ENCODE measurements at regions not wholly inside any gene's neighbourhood (a gene's known extent, or its start where the extent isn't known, plus 50 kb on each side); places are given as distances from the start of the nearest gene placed in this dataset.

DNA sequence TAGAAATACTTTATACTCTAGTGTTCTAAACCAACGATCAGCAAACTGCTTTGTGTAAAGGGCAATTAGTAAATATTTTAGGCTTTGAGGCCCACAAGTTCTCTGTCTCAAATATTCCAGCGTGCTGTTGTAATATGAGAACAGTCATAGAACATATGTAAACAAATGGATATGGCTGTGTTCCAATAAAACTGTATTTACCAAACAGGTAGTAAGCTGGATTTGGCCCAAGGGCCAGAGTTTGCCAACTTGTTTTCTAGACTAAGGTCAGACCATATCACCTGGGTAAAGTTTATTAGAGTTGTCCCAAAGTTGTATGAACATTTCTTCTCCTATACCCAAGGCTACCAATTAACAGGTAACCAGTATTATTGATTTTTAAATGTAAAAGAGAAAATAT, 303.2 kb upstream of the MC4R start:
- DNase-seq (no peak), ATAC-seq (no peak)
- Mint-ChIP-seq H3K9me3 (peaks cover 2% of the 10 kb centered on the region in 2 donors), H3K4me3 (no peak overlapping the region), H3K27ac (no peak overlapping the region), H3K4me1 (no peaks in the 10 kb centered on the region), H3K36me3 (no peaks in the 10 kb centered on the region), H3K27me3 (ENCODE audit: low read depth in 2 of 2) (no peaks in the 10 kb centered on the region)
- Histone ChIP-seq H3K4me1 (ENCODE audit: control insufficient read depth, insufficient read depth, low read length) (no peaks in the 10 kb centered on the region), H3K9me3 (ENCODE audit: control insufficient read depth, insufficient read depth, low read length) (no peaks in the 10 kb centered on the region), H3K36me3 (ENCODE audit: control insufficient read depth, insufficient read depth, low read length) (no peaks in the 10 kb centered on the region), H3K27ac (ENCODE audit: low read length) (no peak overlapping the region), H3K27me3 (ENCODE audit: control insufficient read depth, insufficient read depth, low read length) (no peaks in the 10 kb centered on the region), H3K4me3 (ENCODE audit: low read length) (no peak overlapping the region)
- intact Hi-C loops (cut with micrococcal nuclease) = no loop called here
- TF ChIP-seq, protein P1, sequence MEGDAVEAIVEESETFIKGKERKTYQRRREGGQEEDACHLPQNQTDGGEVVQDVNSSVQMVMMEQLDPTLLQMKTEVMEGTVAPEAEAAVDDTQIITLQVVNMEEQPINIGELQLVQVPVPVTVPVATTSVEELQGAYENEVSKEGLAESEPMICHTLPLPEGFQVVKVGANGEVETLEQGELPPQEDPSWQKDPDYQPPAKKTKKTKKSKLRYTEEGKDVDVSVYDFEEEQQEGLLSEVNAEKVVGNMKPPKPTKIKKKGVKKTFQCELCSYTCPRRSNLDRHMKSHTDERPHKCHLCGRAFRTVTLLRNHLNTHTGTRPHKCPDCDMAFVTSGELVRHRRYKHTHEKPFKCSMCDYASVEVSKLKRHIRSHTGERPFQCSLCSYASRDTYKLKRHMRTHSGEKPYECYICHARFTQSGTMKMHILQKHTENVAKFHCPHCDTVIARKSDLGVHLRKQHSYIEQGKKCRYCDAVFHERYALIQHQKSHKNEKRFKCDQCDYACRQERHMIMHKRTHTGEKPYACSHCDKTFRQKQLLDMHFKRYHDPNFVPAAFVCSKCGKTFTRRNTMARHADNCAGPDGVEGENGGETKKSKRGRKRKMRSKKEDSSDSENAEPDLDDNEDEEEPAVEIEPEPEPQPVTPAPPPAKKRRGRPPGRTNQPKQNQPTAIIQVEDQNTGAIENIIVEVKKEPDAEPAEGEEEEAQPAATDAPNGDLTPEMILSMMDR (IDR thresholded peaks at IDR 0.05) = no peak
- WGBS (ENCODE audit: insufficient coverage) = 100% methylated on average over 2 of the region's 2 CpGs

DNA sequence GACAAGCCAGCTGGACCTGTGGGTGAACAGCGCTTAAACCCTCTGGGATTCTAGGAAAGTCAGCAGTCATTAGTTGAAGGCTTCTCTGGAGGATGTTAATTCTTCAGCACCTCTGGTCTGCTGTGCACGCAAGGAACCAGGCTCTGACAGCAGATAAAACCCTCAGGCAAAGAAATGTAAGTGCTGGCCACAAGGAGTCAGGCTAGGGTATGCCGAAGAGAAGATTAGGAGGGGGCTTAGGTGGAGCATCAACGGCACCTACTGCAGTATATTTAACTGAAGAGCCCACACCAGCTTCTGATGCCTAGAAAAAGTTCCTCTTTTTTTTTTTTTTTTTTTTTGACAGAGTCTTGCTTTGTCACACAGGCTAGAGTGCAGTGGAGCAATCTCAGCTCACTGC, 304.2 kb upstream of the MC4R start:
- intact Hi-C loops (cut with micrococcal nuclease) = no loop called here
- TF ChIP-seq, protein P1 (IDR thresholded peaks at IDR 0.05) = no peak

DNA sequence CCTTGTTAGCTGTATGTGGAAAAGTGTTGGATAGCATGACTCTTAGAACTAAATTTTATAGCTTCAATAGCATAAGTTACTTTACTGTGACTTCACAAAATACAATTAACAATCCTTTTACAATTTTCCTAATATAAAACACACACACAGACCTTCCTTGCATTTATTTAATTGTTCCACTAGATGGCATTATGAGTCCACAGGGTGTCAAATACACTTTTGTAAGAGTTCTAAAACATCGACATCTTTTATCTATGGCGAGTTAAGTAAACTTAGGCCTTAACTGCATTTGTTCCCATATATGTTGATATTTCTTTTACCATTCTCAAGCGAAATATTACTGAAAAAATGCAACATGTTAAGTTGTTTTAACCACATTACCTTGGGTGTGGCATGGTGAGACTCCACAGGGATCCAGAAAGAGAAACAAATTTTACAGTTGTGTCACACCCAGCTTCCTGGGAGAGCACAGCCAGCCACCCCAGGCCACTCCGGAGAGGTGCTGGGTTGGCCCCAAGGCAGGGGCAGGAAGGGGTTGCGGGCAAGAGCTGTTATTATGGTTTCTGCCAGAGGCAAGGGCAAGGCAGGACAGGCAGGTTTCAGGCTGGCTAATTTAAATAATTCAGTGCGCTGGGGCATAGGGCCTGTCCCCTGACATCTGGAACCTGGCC, 312.4 kb upstream of the MC4R start:
- Mint-ChIP-seq H3K27ac (no peak overlapping the region), H3K9me3 (peaks cover 0 to 2% of the 10 kb centered on the region in 2 donors), H3K27me3 (ENCODE audit: low read depth in 2 of 2) (no peaks in the 10 kb centered on the region), H3K4me3 (no peak overlapping the region), H3K4me1 (no peaks in the 10 kb centered on the region), H3K36me3 (no peaks in the 10 kb centered on the region)
- Histone ChIP-seq H3K9me3 (ENCODE audit: control insufficient read depth, insufficient read depth, low read length) (no peaks in the 10 kb centered on the region), H3K27ac (ENCODE audit: low read length) (no peak overlapping the region), H3K27me3 (ENCODE audit: control insufficient read depth, insufficient read depth, low read length) (no peaks in the 10 kb centered on the region), H3K4me3 (ENCODE audit: low read length) (no peak overlapping the region), H3K36me3 (ENCODE audit: control insufficient read depth, insufficient read depth, low read length) (no peaks in the 10 kb centered on the region), H3K4me1 (ENCODE audit: control insufficient read depth, insufficient read depth, low read length) (no peaks in the 10 kb centered on the region)
- intact Hi-C loops (cut with micrococcal nuclease) = no loop called here
- ATAC-seq = no peak
- DNase-seq = no peak
- WGBS (ENCODE audit: insufficient coverage) = 32% methylated on average over 6 of the region's 6 CpGs
- TF ChIP-seq, protein P1 (IDR thresholded peaks at IDR 0.05) = no peak

More for the DNA sequence above, 304.2 kb upstream of the MC4R start:
- no peaks in the 10 kb centered on the region for H3K27me3 Mint-ChIP-seq (ENCODE audit: low read depth in 2 of 2)
- H3K27ac ChIP-seq (ENCODE audit: low read length) = no peak overlapping the region
- WGBS (ENCODE audit: insufficient coverage) = 60% methylated on average over 4 of the region's 4 CpGs
- no peaks in the 10 kb centered on the region for H3K36me3 ChIP-seq (ENCODE audit: control insufficient read depth, insufficient read depth, low read length)
- DNase-seq (no peak), ATAC-seq (no peak)
- H3K27ac Mint-ChIP-seq = no peak overlapping the region
- peaks cover 2% of the 10 kb centered on the region in 2 donors for H3K9me3 Mint-ChIP-seq
- no peaks in the 10 kb centered on the region for H3K9me3 ChIP-seq (ENCODE audit: control insufficient read depth, insufficient read depth, low read length)
- H3K4me3 ChIP-seq (ENCODE audit: low read length) = no peak overlapping the region
- H3K4me1 Mint-ChIP-seq = no peaks in the 10 kb centered on the region
- no peaks in the 10 kb centered on the region for H3K4me1 ChIP-seq (ENCODE audit: control insufficient read depth, insufficient read depth, low read length)
- H3K36me3 Mint-ChIP-seq = no peaks in the 10 kb centered on the region
- H3K4me3 Mint-ChIP-seq = no peak overlapping the region
- H3K27me3 ChIP-seq (ENCODE audit: control insufficient read depth, insufficient read depth, low read length) = no peaks in the 10 kb centered on the region

DNA sequence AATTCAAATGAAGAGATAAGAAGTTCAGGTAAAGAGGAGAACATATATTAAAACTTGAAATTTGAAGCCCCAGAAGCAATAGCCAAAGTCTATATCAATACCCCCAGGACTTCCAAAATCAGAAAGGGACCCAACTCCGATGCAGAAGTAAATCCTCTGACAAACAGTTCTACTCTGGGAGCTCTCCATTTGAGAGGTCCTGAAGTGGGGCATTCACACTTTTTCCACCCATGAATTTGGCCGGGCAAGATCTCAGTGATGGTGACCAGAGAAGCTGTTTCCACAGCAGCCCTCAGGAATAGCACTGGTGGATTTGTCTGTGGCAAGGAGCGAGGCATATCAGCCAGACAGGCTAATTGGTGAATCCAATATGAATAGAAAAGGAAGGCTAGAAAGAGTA, 313.6 kb upstream of the MC4R start:
- Histone ChIP-seq H3K27ac (ENCODE audit: low read length) (no peak overlapping the region), H3K4me3 (ENCODE audit: low read length) (no peak overlapping the region), H3K27me3 (ENCODE audit: control insufficient read depth, insufficient read depth, low read length) (no peaks in the 10 kb centered on the region), H3K4me1 (ENCODE audit: control insufficient read depth, insufficient read depth, low read length) (no peaks in the 10 kb centered on the region), H3K9me3 (ENCODE audit: control insufficient read depth, insufficient read depth, low read length) (no peaks in the 10 kb centered on the region), H3K36me3 (ENCODE audit: control insufficient read depth, insufficient read depth, low read length) (no peaks in the 10 kb centered on the region)
- no peak overlapping the region for H3K27ac Mint-ChIP-seq
- TF ChIP-seq, protein P1 (IDR thresholded peaks at IDR 0.05) = no peak
- H3K36me3 Mint-ChIP-seq = no peaks in the 10 kb centered on the region
- H3K4me3 Mint-ChIP-seq = no peak overlapping the region
- DNase-seq = no peak
- peaks cover 0 to 2% of the 10 kb centered on the region in 2 donors for H3K9me3 Mint-ChIP-seq
- 80% methylated on average over 3 of the region's 3 CpGs for WGBS (ENCODE audit: insufficient coverage)
- H3K27me3 Mint-ChIP-seq (ENCODE audit: low read depth in 2 of 2) = no peaks in the 10 kb centered on the region
- H3K4me1 Mint-ChIP-seq = no peaks in the 10 kb centered on the region
- intact Hi-C loops (cut with micrococcal nuclease) = no loop called here
- no peak for ATAC-seq
